K562 (cell line): ENCODE measurements at regions not wholly inside any gene's neighbourhood (a gene's known extent, or its start where the extent isn't known, plus 50 kb on each side); places are given as distances from the start of the nearest gene placed in this dataset.

Source experiments
- BRF1 ChIP-seq: IDR thresholded peaks from 3 replicates; pipeline ENCODE4 v1.6.1; 2011; ENCODE audit warnings: borderline replicate concordance, mild to moderate bottlenecking; ENCODE audit not compliant: insufficient read length; ENCODE audit errors: extremely low read depth
- E2F6 ChIP-seq, 2 experiments: IDR thresholded peaks; 2 replicates each; pipeline ENCODE4 v1.6.1; 2011; ENCODE audit warnings: borderline replicate concordance in 1 of 2, control low read depth in 1 of 2, low read depth in 1 of 2, low read length in 1 of 2, mild to moderate bottlenecking in 1 of 2, mixed read lengths in 1 of 2, moderate library complexity in 1 of 2; ENCODE audit not compliant: insufficient read depth in 1 of 2, insufficient read length in 1 of 2, poor library complexity in 1 of 2, severe bottlenecking in 1 of 2; ENCODE audit errors: extremely low read depth in 1 of 2
- EZH2 ChIP-seq: IDR thresholded peaks from 2 replicates; pipeline ENCODE4 v1.6.1; 2012; ENCODE audit warnings: low read depth, mild to moderate bottlenecking, inconsistent platforms, low read length, borderline replicate concordance
- SAFB2 ChIP-seq: fragments of 200-400 bp; formaldehyde crosslinking; IDR thresholded peaks from 2 replicates; pipeline ENCODE4 v1.6.1; 2018; ENCODE audit warnings: borderline replicate concordance, low read length, low read depth, moderate library complexity; ENCODE audit not compliant: severe bottlenecking
- SUPT5H ChIP-seq: fragments of 450-650 bp; IDR thresholded peaks from 2 replicates; pipeline ENCODE4 v1.6.1; 2016
- ZNF212 ChIP-seq: fragments of 450-650 bp; formaldehyde crosslinking; IDR thresholded peaks from 2 replicates; pipeline ENCODE4 v1.4.0; 2020; ENCODE audit warnings: mild to moderate bottlenecking
- ZNF239 ChIP-seq: fragments of 250-450 bp; sonication (Bioruptor Pico); IDR thresholded peaks from 2 replicates; pipeline ENCODE4 v1.4.0; 2020; ENCODE audit warnings: mild to moderate bottlenecking
- ZNF717 ChIP-seq: fragments of 250-450 bp; sonication (Bioruptor Pico); IDR thresholded peaks from 2 replicates; pipeline ENCODE4 v1.5.0; 2021
- TF ChIP-seq, protein P1 (sequence below): fragments of 450-650 bp; IDR thresholded peaks from 2 replicates; pipeline ENCODE4 v1.6.1; 2016; ENCODE audit warnings: low read depth, mild to moderate bottlenecking, moderate library complexity
- TF ChIP-seq, protein P2 (sequence below): fragments of 450-650 bp; IDR thresholded peaks from 2 replicates; pipeline ENCODE4 v1.6.1; 2016; ENCODE audit warnings: borderline replicate concordance
- TF ChIP-seq, protein P3 (sequence below): IDR thresholded peaks from 3 replicates; pipeline ENCODE4 v1.6.1; 2011; ENCODE audit warnings: borderline replicate concordance, mild to moderate bottlenecking; ENCODE audit not compliant: insufficient read length, insufficient read depth

- TF ChIP-seq E2F6 (IDR thresholded peaks at IDR 0.05; ENCODE audit: borderline replicate concordance in 1 of 2, extremely low read depth in 1 of 2, insufficient read depth in 1 of 2, insufficient read length in 1 of 2, low read depth in 1 of 2, low read length in 1 of 2, poor library complexity in 1 of 2, severe bottlenecking in 1 of 2) (no peak), SAFB2 (no peak), ZNF239 (CRISPR knock-in tag) (no peak), SUPT5H (no peak), ZNF717 (no peak), EZH2 (no peak), BRF1 (no peak), ZNF212 (CRISPR knock-in tag) (no peak)
- TF ChIP-seq, protein P1, sequence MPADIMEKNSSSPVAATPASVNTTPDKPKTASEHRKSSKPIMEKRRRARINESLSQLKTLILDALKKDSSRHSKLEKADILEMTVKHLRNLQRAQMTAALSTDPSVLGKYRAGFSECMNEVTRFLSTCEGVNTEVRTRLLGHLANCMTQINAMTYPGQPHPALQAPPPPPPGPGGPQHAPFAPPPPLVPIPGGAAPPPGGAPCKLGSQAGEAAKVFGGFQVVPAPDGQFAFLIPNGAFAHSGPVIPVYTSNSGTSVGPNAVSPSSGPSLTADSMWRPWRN, result no peak
- TF ChIP-seq, protein P2, sequence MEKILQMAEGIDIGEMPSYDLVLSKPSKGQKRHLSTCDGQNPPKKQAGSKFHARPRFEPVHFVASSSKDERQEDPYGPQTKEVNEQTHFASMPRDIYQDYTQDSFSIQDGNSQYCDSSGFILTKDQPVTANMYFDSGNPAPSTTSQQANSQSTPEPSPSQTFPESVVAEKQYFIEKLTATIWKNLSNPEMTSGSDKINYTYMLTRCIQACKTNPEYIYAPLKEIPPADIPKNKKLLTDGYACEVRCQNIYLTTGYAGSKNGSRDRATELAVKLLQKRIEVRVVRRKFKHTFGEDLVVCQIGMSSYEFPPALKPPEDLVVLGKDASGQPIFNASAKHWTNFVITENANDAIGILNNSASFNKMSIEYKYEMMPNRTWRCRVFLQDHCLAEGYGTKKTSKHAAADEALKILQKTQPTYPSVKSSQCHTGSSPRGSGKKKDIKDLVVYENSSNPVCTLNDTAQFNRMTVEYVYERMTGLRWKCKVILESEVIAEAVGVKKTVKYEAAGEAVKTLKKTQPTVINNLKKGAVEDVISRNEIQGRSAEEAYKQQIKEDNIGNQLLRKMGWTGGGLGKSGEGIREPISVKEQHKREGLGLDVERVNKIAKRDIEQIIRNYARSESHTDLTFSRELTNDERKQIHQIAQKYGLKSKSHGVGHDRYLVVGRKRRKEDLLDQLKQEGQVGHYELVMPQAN, result no peak
- TF ChIP-seq, protein P3, sequence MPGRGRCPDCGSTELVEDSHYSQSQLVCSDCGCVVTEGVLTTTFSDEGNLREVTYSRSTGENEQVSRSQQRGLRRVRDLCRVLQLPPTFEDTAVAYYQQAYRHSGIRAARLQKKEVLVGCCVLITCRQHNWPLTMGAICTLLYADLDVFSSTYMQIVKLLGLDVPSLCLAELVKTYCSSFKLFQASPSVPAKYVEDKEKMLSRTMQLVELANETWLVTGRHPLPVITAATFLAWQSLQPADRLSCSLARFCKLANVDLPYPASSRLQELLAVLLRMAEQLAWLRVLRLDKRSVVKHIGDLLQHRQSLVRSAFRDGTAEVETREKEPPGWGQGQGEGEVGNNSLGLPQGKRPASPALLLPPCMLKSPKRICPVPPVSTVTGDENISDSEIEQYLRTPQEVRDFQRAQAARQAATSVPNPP, result no peak
- TF ChIP-seq, all 486 proteins: peak for 0
These were observed 979.5 kb upstream of the FAM98A start (continued) for GRCh38 chr2:34578641-34579040.
